ENCODE measurements at regions not wholly inside any gene's neighbourhood (a gene's known extent, or its start where the extent isn't known, plus 50 kb on each side); places are given as distances from the start of the nearest gene placed in this dataset.
"Not testable (repeated sequence)": the region's sequence is repeated elsewhere in the genome, so short reads cannot be mapped to it uniquely, and the experiment has no call there.

DNA sequence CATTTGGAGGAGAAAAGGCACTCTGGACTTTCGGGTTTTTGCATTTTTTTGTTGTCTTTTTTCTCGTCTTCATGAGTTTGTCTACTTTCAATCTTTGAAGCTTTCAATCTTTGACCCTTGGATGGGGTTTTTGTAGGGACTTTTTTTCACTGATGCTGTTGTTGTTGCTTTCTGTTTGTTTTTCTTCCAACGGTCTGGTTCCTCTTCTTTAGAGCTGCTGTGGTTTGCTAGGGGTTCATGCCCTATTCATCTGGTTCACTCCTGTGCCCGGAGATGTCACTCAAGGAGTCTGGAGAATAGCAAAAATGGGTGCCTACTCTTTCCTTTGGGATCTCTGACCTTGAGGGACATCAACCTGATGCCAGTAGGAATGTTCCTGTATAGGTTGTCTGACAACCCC is 378.6 kb upstream of the TYRP1 start:
- no peak for DNase-seq

DNA sequence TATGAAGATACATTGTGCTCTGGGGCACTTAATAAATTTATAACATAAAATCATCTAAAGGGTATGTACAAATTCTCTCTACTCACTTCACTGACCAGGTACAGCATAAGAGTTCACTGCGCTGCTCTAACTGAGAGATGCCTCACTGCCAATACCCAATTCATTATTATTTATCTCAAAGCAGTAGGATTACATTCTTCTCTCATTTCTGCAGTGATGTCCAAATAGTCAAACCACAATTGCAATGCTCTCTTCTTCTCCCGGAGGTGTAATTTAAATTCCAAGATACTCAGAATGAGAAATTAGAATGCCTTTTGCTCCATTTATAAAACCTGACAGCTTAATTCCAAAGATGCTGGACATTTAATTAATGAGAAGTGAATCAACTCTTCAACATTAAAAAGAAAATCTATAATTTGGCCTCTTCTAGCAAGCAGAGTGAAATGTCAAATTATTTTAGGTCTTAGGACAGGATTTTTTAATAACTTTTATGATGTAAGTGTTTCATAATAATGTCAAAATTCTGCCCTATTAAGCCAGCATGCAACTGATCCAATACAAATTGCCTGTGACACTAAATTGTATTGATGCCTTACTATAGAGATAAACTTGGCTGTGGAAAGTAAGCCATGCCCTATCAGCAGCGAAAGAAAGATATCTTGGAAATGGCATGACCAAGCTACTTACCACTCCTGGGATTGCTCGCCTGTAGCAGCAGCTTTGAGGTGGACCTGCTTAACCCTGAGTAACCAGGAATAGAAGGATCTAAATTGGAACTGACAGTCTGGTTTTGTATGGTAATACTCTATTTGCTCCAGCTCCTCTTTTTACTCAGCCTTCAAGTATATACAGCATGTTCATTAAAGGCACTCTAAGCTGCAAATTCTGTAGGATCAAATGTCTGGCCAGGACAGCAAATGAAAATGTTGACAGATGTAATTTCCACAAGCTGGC is 374.2 kb upstream of the TYRP1 start:
- no peak for DNase-seq

DNA sequence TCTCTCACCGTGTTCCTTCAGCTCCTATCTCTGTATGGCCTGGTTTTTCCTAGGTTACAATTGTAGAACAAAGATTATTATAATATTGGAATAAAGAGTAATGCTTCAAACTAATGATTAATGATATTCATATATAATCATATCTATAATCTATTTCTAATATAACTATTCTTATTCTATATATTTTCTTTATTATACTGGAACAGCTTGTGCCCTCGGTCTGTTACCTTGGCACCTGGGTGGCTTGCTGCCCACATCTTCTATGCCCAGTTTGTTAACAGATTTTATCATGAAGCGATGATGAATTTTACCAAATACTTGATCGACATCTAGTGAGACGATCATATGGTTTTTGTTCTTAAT is 363.6 kb upstream of the TYRP1 start:
- DNase-seq: no peak

DNA sequence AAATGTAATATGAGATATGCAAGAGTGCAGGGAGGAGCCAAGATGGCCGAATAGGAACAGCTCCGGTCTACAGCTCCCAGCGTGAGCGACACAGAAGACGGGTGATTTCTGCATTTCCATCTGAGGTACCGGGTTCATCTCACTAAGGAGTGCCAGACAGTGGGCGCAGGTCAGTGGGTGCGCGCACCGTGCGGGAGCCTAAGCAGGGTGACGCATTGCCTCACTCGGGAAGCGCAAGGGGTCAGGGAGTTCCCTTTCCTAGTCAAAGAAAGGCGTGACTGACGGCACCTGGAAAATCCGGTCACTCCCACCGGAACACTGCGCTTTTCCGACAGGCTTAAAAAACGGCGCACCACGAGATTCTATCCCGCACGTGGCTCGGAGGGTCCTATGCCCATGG is 359.2 kb upstream of the TYRP1 start:
- DNase-seq: not testable (repeated sequence)

DNA sequence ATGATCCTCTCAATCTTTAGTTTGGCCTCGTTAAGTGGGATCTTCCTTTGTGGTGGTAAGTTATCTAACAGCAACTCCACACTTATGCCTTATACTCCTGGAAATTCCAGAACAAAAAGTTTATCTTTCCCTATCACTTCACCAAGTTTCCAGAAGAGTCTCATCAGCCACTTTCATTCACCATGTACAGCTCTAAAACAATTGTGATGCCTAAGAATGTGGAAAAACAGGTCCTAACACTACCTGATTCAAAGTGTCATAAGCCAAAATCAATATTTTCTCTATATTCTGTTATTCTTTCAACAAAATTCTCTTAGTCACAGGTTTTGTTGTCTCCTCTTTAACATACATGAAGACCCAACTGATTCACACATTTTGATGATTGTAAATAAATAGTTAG is 342.4 kb upstream of the TYRP1 start:
- no peak for DNase-seq

DNA sequence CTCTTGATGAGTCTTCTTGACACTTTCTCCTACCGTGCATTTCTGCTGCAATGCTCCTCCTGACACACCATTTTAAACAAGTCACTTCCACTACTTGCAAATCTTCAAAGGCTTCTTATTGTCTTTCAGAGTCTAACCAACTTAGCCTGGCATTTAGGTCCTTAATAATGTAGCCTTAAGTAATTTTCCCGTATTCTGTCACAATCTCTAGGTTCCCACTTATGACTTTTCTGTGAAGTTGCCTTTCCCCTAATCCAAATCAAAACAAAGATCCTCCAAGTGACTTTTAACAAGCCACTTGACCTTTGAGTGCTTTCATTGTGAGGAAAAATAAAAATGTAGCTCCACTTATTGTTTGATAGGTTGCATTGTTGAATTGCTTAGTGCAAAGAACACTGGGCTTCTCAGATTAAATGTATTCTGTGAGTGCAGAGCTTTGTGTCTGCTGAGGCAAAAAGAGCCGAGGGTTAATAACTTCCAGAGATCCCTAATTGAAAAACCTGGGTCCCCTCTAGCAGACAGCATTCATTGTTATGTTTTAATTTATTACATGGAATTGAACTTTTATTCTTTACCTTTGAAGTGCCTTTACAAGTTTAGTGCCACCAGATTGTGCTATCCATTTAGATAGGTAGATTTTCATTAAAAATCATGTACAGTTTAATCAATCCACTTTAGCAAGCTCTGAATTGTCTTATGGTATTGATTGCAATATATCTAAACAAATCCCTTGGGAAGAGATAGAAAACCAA is 341.7 kb upstream of the TYRP1 start:
- DNase-seq: no peak

DNA sequence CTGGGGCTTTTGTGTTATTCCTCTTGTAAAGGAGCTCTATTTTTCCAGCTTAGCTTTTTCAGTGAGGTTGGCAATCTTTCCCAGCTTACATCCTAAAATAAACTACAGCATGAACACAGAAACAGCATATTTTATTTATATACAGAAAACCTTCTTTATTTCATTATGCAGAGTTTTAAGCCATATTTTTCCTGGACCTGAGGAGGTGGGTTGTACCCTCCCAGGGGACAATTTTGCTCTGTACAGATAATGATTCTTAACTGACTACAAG is 341.2 kb upstream of the TYRP1 start:
- DNase-seq: no peak

DNA sequence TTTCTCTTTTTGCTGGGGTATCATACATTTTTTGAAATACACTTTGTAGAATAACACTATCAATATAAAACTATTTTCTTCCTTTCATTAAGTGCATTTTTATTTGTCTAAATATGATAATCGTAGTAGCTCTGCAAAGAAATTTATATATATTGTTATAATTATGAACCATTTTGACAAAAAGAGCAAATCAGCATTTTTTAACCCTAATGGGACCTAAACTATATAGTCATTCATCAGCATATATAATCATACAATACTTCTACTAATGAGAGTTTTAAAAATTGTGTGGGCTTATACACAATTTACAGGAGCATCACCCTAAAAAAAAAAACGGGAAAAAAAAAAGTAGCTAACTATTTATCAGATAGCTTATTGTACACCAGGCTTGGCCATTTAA is 329.7 kb upstream of the TYRP1 start:
- no peak for DNase-seq

DNA sequence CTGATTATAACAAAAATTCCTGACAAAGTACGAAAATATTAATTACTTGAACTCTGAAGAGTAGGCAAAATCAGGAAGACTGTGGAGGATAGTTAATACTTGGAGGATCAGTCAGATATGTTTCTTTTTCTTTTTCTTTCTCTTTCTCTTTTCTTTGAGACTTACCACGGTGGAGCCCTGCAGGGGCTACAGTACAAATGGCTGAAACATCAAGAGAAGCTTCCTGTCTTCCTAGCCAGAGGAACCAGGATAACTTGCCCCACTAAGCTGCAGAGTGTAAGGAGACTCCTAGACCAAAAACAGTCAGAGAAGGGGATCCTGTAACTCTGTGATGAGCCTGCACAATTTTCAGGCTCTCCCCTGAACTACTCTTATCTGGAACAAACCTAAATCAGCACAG is 324.6 kb upstream of the TYRP1 start:
- no peak for DNase-seq

DNA sequence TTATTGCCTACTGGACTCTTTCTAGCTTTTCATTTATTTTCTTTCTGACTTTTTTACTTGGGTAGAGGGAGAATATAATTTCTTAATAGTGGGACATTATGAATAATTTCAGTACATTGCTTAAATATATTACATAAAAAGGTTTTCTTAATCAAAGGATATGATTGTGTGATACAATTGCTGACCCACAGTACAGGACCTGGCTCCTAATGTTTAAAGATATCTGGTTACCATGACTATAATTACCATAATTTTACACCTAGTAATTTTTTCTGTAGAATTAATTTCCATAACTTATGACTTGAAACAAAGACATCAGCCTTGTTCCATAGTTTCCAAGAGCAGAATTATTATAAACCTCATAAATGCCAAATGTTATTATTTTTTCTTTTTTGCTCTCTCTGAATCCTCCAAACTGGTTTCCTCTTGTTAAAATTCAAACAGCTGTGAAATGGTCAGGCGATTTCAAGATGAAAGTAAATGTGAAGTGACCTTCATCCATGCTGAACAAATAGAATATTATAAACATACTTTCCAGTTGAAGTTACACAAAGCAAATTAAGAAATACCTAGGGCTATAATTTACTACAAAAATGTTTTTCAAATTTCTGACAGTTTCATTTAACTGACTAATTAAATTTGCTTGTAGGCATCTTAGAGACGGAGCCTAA is 301.2 kb upstream of the TYRP1 start:
- no peak for DNase-seq

DNA sequence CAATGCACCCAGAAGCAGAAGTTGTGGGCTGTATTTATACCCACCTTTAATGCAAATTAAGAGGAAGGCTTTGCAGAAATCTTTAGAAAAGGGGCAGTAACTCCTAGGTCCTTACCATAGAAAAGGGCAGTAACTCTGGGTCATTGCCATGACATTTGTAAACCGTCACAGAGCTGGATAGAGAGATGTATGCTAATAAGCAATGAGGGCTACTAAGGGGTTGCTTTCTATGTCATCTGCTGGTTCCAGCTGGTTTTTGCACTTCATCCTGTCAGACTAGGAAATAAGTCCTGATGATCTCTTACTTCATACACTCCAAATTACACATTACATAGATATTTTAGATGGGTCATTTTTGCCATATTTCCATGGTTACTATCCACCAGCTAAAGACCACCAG is 299.1 kb upstream of the TYRP1 start:
- DNase-seq: no peak

DNA sequence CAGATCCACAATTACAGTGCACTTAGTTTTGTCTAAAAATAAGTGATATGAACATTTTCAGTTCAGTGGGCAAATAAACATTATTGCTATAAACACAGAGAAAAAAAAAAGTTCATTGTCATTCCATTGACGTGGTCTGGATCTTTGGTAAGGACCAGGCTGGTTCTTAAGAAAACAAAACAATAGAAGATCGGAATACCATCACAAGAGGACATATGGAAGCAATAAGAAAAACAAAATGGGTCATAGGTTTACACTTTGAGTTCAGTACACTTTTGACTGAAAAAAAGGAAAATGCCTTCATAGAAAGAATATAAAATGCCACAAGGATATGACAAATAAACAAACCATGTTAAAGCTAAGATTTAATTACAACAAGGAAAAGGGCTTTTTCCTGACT is 289.5 kb upstream of the TYRP1 start:
- no peak for DNase-seq

DNA sequence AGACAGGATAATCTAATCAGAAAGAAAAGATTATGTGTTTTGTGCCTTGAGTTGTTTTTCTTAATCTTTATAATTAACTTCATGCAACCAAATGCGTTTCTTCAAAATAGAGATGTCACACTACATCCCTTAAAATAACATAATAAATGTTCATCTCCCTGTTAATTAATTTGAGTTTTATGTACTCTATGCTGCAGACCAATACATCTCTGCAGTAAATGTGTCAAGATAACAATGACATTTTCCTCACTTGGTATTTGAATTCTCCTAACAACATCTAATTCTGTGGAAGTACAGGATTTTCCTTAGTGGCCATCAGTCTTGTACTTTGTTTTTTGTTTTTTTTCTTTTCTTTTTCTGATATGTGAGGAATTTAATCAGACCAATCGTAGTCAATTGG is 279.2 kb upstream of the TYRP1 start:
- no peak for DNase-seq

DNA sequence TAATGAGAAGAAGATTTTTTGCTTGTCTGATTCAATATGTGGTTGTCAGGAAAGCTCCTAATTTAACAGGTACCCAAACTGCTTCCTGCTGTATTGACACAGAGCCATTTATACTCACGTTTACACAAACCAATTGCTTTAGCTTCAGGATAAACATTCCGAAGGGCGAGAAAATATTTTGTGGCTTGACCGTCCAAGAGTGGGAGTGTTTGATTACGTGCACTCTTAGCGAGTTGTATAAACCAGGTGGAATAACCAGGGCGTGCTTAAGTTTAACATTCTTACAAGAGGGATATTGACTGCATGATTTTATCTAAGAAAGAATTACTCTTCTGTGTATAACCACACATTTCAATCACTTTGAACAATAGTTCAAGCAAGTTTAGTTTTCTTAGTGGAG is 278.7 kb upstream of the TYRP1 start:
- DNase-seq: peak; percentile 59

DNA sequence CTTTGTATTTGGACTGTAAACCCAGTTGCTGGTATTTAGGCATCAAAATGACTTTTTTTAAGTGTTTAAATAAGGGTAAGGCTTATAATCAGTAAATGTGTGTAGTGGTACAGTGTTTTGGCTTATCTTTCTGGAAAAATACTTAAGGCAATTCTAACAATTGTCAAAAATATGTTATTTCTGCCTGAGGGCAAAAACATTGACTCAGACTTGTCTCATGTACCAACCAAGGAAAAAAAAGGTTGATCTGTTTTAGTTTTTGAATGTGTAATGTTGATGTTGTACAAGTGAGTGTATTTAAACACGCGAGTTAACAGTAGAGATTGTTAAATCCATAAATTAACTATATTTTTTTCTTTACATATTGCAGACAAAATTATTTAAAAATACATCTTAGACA is 277.8 kb upstream of the TYRP1 start:
- DNase-seq: no peak

DNA sequence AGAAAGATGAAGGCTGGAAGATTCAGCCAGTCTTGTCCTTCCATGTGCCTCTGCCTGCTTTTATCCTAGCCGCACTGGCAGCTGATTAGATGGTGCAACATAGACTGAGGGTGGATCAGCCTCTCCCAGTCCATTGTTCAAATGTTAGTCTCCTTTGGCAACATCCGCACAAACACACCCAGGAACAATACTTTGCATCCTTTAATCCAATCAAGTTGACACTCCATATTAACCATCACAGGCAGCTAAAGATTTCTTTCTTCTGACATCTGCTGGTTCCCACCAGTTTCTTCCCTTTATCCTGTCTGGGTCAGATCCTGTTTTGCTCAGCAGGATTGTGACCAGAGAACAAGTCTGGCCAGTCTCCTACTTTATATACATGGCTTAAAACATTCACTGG is 276.5 kb upstream of the TYRP1 start:
- peak; percentile 81 for DNase-seq

DNA sequence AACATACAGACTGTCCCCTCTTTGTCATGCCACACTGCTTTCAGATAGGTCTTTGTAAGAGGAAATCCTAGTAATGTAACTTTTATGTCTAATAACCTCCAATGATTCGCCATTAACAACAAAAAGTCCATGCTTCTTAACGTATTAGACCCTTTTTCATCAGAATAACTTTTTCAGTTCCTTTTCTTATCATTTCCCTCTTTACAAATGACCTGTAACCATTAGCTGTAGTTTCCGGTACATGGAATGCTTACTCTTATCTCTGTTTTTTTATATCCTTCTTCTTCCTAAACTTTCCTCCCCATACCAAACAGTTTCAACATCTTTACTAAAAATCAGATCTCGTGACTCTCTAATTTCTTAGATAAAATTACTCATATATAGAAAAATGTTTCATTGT is 268.9 kb upstream of the TYRP1 start:
- DNase-seq: no peak

DNA sequence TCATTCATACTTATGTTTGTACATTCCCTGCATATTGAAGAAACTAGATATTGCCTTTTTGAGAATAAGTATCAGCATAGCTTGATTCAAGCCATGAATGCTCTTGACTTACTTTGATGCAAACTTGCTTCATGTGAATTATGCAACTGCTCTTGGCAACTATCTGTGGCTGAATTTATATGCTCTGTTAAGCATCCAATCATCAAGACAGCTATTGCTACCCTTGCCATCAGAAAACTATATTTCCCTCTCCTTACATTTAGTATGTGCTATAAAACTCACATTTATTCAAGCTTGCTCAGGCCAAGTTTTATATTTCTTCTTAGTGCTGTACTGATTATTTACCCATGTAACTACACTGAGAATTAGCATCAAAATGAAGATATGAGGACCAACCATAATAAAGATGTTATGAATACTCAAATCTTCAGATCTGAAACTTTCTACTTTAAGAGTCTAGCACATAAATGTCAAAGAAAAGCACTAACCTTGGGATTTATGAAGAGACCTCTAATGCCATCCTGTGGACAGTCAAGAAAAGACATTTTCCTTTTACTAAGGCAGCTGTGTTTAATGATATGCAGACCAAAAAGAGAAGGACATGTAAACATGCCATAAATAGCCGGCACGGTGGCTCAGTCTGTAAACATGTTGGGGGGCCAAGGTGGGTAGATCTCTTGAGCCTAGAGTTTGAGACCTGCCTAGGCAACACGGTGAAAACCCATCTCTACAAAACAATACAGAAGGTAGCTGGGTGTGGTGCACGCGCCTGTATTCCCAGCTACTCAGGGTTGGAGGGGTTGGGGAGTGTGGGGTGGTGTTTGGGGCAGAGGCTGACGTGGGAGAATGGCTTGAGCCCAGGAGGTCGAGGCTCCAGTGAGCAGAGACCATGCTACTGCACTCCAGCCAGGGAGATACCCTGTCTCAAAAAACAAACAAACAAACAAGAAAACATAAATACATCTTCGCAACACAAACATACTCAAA is 267.0 kb upstream of the TYRP1 start:
- DNase-seq: peak; percentile 55

DNA sequence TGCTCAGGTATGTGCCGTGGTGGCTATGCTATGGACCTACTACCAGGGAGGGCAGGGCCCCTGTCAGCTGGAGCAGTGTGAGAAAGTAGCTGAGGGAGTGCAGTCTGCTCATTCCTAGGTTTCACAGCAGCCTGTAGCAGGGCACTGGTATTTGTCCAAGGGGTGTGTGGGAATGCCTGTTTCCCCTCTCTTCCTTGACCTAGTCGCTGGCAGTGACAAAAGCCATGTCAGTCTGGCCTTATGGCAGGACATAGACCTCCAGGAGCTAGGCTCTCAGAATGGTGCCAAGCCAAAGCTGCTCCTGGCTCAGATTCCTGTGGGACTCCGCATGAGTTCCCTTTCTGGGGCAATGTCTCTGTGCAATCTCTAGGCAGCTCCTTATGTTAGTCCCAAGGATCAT is 253.9 kb upstream of the TYRP1 start:
- DNase-seq: peak; percentile 54

DNA sequence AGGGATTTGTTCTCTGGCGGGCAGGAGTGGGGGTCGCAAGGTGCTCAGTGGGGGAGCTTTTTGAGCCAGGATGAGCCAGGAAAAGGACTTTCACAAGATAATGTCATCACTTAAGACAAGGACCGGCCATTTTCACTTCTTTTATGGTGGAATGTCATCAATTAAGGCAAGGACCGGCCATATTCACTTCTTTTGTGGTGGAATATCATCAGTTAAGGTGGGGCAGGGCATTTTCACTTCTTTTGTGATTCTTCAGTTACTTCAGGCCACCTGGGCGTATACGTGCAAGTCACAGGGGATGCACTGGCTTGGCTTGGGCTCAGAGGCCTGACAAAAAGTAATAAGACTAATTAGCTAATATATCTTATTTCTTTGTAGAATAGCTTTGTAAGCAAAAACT is 252.1 kb upstream of the TYRP1 start:
- not testable (repeated sequence) for DNase-seq

DNA sequence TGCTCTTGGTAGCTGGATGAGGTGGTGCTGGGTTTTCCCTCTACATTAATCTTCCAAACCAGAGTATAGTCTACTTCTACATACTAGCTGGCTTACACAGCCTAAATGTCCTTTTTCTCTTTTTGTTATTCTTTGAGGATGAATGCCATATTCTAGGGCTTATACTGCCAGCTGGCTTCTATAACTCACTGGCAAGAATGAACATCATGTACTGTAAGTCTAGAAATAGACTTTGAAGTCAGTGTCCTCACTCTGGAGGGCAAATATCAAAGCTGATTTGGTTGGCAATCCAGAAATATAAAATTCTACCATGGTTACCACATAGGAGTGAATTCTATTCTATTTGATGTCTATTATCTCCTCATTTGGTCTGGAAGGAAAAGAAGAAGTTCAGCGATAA is 251.7 kb upstream of the TYRP1 start:
- no peak for DNase-seq

DNA sequence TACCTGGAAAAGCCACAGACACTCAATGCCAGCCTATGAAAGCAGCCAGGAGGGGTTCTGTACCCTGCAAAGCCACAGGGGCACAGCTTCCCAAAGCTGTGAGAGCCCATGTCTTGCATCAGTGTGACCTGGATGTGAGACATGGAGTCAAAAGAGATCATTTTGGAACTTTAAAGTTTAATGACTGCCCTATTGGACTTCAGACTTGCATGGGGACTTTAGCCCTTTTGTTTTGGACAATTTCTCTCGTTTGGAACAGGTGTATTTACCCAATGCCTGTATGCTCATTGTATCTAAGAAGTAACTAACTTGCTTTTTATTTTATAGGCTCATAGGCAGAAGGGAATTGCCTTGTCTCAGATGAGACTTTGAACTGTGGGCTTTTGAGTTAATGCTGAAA is 244.9 kb upstream of the TYRP1 start:
- DNase-seq: no peak

DNA sequence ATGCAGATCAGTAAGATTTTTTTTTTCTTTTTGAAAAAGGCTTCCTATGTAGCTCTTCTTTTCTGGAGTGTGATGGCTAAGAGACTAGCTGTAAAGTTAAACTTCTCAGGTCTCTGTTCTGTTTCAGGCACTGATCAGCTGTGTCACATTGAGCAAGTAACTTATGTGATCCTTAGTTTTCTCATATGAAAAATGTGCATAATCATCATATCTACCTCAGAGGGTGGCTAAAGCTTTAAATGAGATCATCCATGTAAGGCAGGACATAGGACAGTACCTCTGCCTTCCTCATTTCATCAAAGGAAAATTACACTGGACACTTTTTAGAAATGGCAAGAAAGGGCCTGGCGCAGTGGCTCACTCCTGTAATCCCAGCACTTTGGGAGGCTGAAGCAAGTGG is 235.9 kb upstream of the TYRP1 start:
- no peak for DNase-seq
